ENCODE measurements at regions not wholly inside any gene's neighbourhood (a gene's known extent, or its start where the extent isn't known, plus 50 kb on each side); places are given as distances from the start of the nearest gene placed in this dataset.

- TF ChIP-seq, protein P1, sequence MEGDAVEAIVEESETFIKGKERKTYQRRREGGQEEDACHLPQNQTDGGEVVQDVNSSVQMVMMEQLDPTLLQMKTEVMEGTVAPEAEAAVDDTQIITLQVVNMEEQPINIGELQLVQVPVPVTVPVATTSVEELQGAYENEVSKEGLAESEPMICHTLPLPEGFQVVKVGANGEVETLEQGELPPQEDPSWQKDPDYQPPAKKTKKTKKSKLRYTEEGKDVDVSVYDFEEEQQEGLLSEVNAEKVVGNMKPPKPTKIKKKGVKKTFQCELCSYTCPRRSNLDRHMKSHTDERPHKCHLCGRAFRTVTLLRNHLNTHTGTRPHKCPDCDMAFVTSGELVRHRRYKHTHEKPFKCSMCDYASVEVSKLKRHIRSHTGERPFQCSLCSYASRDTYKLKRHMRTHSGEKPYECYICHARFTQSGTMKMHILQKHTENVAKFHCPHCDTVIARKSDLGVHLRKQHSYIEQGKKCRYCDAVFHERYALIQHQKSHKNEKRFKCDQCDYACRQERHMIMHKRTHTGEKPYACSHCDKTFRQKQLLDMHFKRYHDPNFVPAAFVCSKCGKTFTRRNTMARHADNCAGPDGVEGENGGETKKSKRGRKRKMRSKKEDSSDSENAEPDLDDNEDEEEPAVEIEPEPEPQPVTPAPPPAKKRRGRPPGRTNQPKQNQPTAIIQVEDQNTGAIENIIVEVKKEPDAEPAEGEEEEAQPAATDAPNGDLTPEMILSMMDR (IDR thresholded peaks at IDR 0.05 in 4 of 5, conservative IDR thresholded peaks at IDR 0.05 in 1 of 5), result no peak
- no peak for TF ChIP-seq POLR2A (IDR thresholded peaks at IDR 0.05)
These were observed 232.6 kb downstream of the EN1 start for GRCh38 chr2:118614841-118615271.
